SH-SY5Y (cell line): ENCODE measurements at regions not wholly inside any gene's neighbourhood (a gene's known extent, or its start where the extent isn't known, plus 50 kb on each side); places are given as distances from the start of the nearest gene placed in this dataset.

Experiments used
- GATA2 ChIP-seq: IDR thresholded peaks from 2 replicates; pipeline ENCODE4 v1.6.1; 2011; ENCODE audit warnings: mild to moderate bottlenecking, low read depth, low read length
- GATA3 ChIP-seq: IDR thresholded peaks from 2 replicates; pipeline ENCODE4 v1.6.1; 2011; ENCODE audit warnings: low read depth, mild to moderate bottlenecking, low read length, moderate library complexity

- TF ChIP-seq GATA2: no peak
- no peak for TF ChIP-seq GATA3
These were observed 1102.8 kb downstream of the BCL11B start for GRCh38 chr14:98169170-98169587.
